Neural progenitor cell (in vitro differentiated cells): ENCODE measurements at regions not wholly inside any gene's neighbourhood (a gene's known extent, or its start where the extent isn't known, plus 50 kb on each side); places are given as distances from the start of the nearest gene placed in this dataset.

Experiments used
- DNase-seq: peaks from one replicate; pipeline ENCODE4 v3.0.0-alpha.2; 2016; ENCODE audit warnings: low spot score
- H2AFZ ChIP-seq: fragments of 200-600 bp; sonication (generic); replicated peaks from 2 replicates; pipeline ENCODE4 v1.6.1; 2016; ENCODE audit warnings: antibody characterized with exemption
- H3F3A ChIP-seq: fragments of 200-600 bp; sonication (generic); 2 replicates; pipeline ENCODE4 v1.6.1; 2016; ENCODE audit warnings: antibody characterized with exemption, low read depth
- H3K27ac ChIP-seq: fragments of 200-600 bp; sonication (generic); 2 replicates; pipeline ENCODE4 v1.5.1; 2016; ENCODE audit warnings: mild to moderate bottlenecking
- H3K27me3 ChIP-seq: fragments of 200-600 bp; sonication (generic); 2 replicates; pipeline ENCODE4 v1.6.1; 2016; ENCODE audit warnings: mild to moderate bottlenecking, moderate library complexity
- H3K36me3 ChIP-seq: fragments of 200-600 bp; sonication (generic); 2 replicates; pipeline ENCODE4 v1.5.1; 2016
- H3K4me1 ChIP-seq: fragments of 200-600 bp; sonication (generic); 2 replicates; pipeline ENCODE4 v1.6.1; 2016; ENCODE audit warnings: mixed run types
- H3K4me2 ChIP-seq: fragments of 200-600 bp; sonication (generic); 2 replicates; pipeline ENCODE4 v1.6.1; 2016
- H3K4me3 ChIP-seq: fragments of 200-600 bp; sonication (generic); 2 replicates; pipeline ENCODE4 v1.5.1; 2016
- H3K79me2 ChIP-seq: fragments of 200-600 bp; sonication (generic); 2 replicates; pipeline ENCODE4 v1.6.1; 2016; ENCODE audit warnings: low read depth
- H3K9ac ChIP-seq: fragments of 200-600 bp; sonication (generic); 2 replicates; pipeline ENCODE4 v1.6.1; 2016
- H3K9me3 ChIP-seq: fragments of 200-600 bp; sonication (generic); 2 replicates; pipeline ENCODE4 v1.5.1; 2016; ENCODE audit warnings: low read depth
- H4K20me1 ChIP-seq: fragments of 200-600 bp; sonication (generic); 2 replicates; pipeline ENCODE4 v1.6.1; 2016; ENCODE audit warnings: low read depth
- H3K27ac Mint-ChIP-seq: 3 replicates; pipeline ENCODE4 v1.8.0; 2021; ENCODE audit warnings: mixed read lengths
- H3K27me3 Mint-ChIP-seq: 2 replicates; pipeline ENCODE4 v1.8.0; 2022; ENCODE audit warnings: low read depth, mild to moderate bottlenecking, inconsistent platforms, moderate library complexity, mixed read lengths; ENCODE audit not compliant: insufficient read depth
- H3K36me3 Mint-ChIP-seq: 3 replicates; pipeline ENCODE4 v1.8.0; 2021; ENCODE audit warnings: mixed read lengths
- H3K4me1 Mint-ChIP-seq: 3 replicates; pipeline ENCODE4 v1.8.0; 2021; ENCODE audit warnings: mixed read lengths
- H3K4me3 Mint-ChIP-seq: 3 replicates; pipeline ENCODE4 v1.8.0; 2021; ENCODE audit warnings: mild to moderate bottlenecking, moderate library complexity, mixed read lengths
- H3K9me3 Mint-ChIP-seq: 3 replicates; pipeline ENCODE4 v1.8.0; 2020; ENCODE audit warnings: mixed read lengths
- EZH2 ChIP-seq: fragments of 200-600 bp; sonication (generic); IDR thresholded peaks from 2 replicates; pipeline ENCODE4 v1.6.1; 2017; ENCODE audit warnings: antibody characterized with exemption, mild to moderate bottlenecking, moderate library complexity
- EZH2phosphoT487 ChIP-seq: fragments of 200-600 bp; sonication (generic); IDR thresholded peaks from 2 replicates; pipeline ENCODE4 v1.6.1; 2017; ENCODE audit warnings: antibody characterized with exemption
- TF ChIP-seq, protein P1 (sequence below): fragments of 200-600 bp; sonication (generic); IDR thresholded peaks from 2 replicates; pipeline ENCODE4 v1.5.1; 2017; ENCODE audit warnings: antibody characterized with exemption, mild to moderate bottlenecking

DNA sequence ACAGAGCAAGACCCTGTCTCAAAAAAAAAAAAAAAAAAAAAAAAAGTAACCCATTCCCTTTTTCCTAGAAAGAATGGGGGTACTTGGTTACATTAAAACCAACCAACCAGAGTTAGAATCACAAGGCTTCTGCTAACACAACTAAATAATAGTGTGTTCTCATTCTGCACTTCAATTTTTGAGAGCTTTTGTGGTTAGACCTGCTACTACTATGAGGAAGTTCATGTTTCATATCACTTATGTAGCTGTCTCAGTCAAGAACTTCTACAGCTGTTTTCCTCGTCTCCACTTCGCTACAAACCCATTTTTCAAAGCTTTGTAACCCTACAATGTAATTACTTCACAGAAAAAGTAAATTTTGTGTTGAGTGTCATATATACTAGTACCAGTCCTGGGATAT lies 58.3 kb downstream of the PDHA2 start:
- no peak for DNase-seq
- H2AFZ ChIP-seq: no peak overlapping the region
- H3F3A ChIP-seq: no peaks in the 10 kb centered on the region
- H3K36me3 ChIP-seq: no peaks in the 10 kb centered on the region
- no peak overlapping the region for H3K4me2 ChIP-seq
- no peaks in the 10 kb centered on the region for H3K27me3 ChIP-seq
- Mint-ChIP-seq H3K27ac (no peak overlapping the region), H3K36me3 (no peaks in the 10 kb centered on the region), H3K4me1 (no peaks in the 10 kb centered on the region), H3K27me3 (no peaks in the 10 kb centered on the region), H3K4me3 (no peak overlapping the region), H3K9me3 (no peaks in the 10 kb centered on the region)
- no peak overlapping the region for H3K27ac ChIP-seq
- no peak overlapping the region for H3K9ac ChIP-seq
- no peaks in the 10 kb centered on the region for H3K79me2 ChIP-seq
- no peaks in the 10 kb centered on the region for H3K9me3 ChIP-seq
- TF ChIP-seq EZH2phosphoT487 (no peak), EZH2 (no peak)
- TF ChIP-seq, protein P1, sequence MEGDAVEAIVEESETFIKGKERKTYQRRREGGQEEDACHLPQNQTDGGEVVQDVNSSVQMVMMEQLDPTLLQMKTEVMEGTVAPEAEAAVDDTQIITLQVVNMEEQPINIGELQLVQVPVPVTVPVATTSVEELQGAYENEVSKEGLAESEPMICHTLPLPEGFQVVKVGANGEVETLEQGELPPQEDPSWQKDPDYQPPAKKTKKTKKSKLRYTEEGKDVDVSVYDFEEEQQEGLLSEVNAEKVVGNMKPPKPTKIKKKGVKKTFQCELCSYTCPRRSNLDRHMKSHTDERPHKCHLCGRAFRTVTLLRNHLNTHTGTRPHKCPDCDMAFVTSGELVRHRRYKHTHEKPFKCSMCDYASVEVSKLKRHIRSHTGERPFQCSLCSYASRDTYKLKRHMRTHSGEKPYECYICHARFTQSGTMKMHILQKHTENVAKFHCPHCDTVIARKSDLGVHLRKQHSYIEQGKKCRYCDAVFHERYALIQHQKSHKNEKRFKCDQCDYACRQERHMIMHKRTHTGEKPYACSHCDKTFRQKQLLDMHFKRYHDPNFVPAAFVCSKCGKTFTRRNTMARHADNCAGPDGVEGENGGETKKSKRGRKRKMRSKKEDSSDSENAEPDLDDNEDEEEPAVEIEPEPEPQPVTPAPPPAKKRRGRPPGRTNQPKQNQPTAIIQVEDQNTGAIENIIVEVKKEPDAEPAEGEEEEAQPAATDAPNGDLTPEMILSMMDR: no peak
- H3K4me3 ChIP-seq: no peak overlapping the region
- no peaks in the 10 kb centered on the region for H4K20me1 ChIP-seq
- H3K4me1 ChIP-seq: no peaks in the 10 kb centered on the region

DNA sequence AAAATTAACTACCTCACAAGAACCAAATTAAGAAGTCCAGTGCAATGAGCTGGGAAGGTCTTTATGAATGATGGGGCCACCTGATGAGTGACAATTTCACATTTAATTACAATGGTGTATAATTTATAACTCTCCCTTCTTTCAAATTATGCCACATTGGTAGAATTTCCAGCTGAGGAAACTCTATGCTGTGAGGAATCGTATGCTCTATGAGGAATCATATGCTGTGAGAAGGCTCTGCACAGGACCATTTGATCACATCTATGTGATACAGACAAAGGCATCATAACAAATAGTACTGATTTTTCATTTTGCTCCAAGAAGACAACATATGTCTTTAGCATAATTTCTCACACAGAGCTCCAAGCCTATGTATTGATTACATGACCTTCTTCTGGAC lies 69.3 kb downstream of the PDHA2 start:
- H3K9ac ChIP-seq: no peak overlapping the region
- peaks cover 4% of the 10 kb centered on the region for H3K9me3 Mint-ChIP-seq
- no peak overlapping the region for H2AFZ ChIP-seq
- H3K27me3 Mint-ChIP-seq: peaks cover 2% of the 10 kb centered on the region
- H3K4me1 ChIP-seq: no peaks in the 10 kb centered on the region
- no peaks in the 10 kb centered on the region for H3K27me3 ChIP-seq
- TF ChIP-seq EZH2 (no peak), EZH2phosphoT487 (no peak)
- TF ChIP-seq, protein P1: no peak
- H3K9me3 ChIP-seq: no peaks in the 10 kb centered on the region
- H3K4me2 ChIP-seq: no peak overlapping the region
- no peaks in the 10 kb centered on the region for H3K79me2 ChIP-seq
- no peaks in the 10 kb centered on the region for H4K20me1 ChIP-seq
- H3K27ac ChIP-seq: no peak overlapping the region
- no peaks in the 10 kb centered on the region for H3K4me1 Mint-ChIP-seq
- no peaks in the 10 kb centered on the region for H3K36me3 ChIP-seq
- H3K4me3 Mint-ChIP-seq: no peak overlapping the region
- H3K27ac Mint-ChIP-seq: no peak overlapping the region
- no peak overlapping the region for H3K4me3 ChIP-seq
- no peaks in the 10 kb centered on the region for H3F3A ChIP-seq
- DNase-seq: no peak
- H3K36me3 Mint-ChIP-seq: no peaks in the 10 kb centered on the region

DNA sequence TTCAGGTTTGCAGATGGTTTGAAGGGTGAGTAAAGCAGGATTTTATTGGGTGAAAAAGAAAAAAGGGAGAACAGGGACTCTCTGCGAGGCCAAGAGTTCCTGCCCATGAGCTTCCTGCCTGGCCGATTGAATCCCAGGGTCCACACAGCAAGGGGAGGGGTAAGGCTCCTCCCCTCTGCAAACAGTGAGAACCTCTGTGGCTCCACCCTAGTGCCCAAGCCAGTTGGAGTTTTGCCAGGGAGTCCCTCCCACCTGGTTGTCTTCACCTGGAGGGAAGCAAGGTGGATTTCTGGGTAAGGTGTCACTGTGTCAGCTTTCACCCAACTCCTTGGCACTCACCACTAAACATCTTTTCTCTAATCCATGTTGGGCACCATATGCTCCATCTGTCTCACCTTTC lies 70.9 kb downstream of the PDHA2 start:
- no peak overlapping the region for H3K4me3 Mint-ChIP-seq
- no peak for DNase-seq
- H3K27me3 Mint-ChIP-seq: peaks cover 2% of the 10 kb centered on the region
- Histone ChIP-seq H3K27me3 (no peaks in the 10 kb centered on the region), H3K9ac (no peak overlapping the region), H3K4me3 (no peak overlapping the region), H4K20me1 (no peaks in the 10 kb centered on the region), H3K9me3 (no peaks in the 10 kb centered on the region), H3K4me2 (no peak overlapping the region), H3K4me1 (no peaks in the 10 kb centered on the region), H3F3A (no peaks in the 10 kb centered on the region), H2AFZ (no peak overlapping the region), H3K79me2 (no peaks in the 10 kb centered on the region), H3K27ac (no peak overlapping the region), H3K36me3 (no peaks in the 10 kb centered on the region)
- no peaks in the 10 kb centered on the region for H3K36me3 Mint-ChIP-seq
- H3K27ac Mint-ChIP-seq: no peak overlapping the region
- TF ChIP-seq, protein P1: no peak
- no peak for TF ChIP-seq EZH2
- TF ChIP-seq EZH2phosphoT487: no peak
- H3K9me3 Mint-ChIP-seq: peaks cover 6% of the 10 kb centered on the region
- H3K4me1 Mint-ChIP-seq: no peaks in the 10 kb centered on the region

DNA sequence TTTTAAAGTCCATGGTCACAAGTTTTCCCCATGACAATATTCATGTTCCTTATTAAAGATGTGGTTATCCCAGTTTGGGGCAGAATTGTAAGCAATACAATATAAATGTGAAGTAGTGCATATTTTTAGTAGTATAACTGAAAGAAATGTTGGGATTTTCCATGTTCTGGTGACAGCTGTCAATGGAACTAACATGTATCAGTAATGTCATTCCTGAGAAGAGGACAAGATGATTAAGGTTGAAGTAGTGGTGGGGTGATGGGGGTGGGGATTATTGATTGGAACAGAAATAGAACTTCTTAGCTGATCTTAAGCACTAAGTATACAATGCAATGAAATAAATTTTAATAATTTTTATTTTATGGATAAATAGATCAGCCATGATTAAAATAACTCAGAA lies 81.6 kb downstream of the PDHA2 start:
- no peaks in the 10 kb centered on the region for H3K36me3 Mint-ChIP-seq
- Histone ChIP-seq H3K79me2 (no peaks in the 10 kb centered on the region), H4K20me1 (no peaks in the 10 kb centered on the region), H3K36me3 (no peaks in the 10 kb centered on the region), H3K4me1 (no peaks in the 10 kb centered on the region), H3F3A (no peaks in the 10 kb centered on the region), H3K9ac (no peak overlapping the region), H3K4me3 (no peak overlapping the region), H2AFZ (no peak overlapping the region), H3K27me3 (no peaks in the 10 kb centered on the region), H3K4me2 (no peak overlapping the region), H3K27ac (no peak overlapping the region), H3K9me3 (no peaks in the 10 kb centered on the region)
- peaks cover 2% of the 10 kb centered on the region for H3K27me3 Mint-ChIP-seq
- H3K4me3 Mint-ChIP-seq: no peak overlapping the region
- DNase-seq: no peak
- no peak for TF ChIP-seq EZH2
- TF ChIP-seq, protein P1: no peak
- TF ChIP-seq EZH2phosphoT487: no peak
- peaks cover 27% of the 10 kb centered on the region for H3K9me3 Mint-ChIP-seq
- H3K4me1 Mint-ChIP-seq: no peaks in the 10 kb centered on the region
- H3K27ac Mint-ChIP-seq: no peak overlapping the region
